ENCODE measurements at regions not wholly inside any gene's neighbourhood (a gene's known extent, or its start where the extent isn't known, plus 50 kb on each side); places are given as distances from the start of the nearest gene placed in this dataset.

GRCh38 chr17:71331754-71332325 lies 789.0 kb upstream of the SOX9 start:
- TF ChIP-seq CTCF (conservative IDR thresholded peaks at IDR 0.05; ENCODE audit: low read depth in 2 of 2), result no peak
- TF ChIP-seq, protein P1, sequence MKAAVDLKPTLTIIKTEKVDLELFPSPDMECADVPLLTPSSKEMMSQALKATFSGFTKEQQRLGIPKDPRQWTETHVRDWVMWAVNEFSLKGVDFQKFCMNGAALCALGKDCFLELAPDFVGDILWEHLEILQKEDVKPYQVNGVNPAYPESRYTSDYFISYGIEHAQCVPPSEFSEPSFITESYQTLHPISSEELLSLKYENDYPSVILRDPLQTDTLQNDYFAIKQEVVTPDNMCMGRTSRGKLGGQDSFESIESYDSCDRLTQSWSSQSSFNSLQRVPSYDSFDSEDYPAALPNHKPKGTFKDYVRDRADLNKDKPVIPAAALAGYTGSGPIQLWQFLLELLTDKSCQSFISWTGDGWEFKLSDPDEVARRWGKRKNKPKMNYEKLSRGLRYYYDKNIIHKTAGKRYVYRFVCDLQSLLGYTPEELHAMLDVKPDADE (IDR thresholded peaks at IDR 0.05), result no peak
- TF ChIP-seq POLR2AphosphoS5 (IDR thresholded peaks at IDR 0.05; ENCODE audit: low read depth), result no peak
- TF ChIP-seq EZH2phosphoT487 (IDR thresholded peaks at IDR 0.05; ENCODE audit: unreplicated experiment), result no peak
- TF ChIP-seq, protein P2, sequence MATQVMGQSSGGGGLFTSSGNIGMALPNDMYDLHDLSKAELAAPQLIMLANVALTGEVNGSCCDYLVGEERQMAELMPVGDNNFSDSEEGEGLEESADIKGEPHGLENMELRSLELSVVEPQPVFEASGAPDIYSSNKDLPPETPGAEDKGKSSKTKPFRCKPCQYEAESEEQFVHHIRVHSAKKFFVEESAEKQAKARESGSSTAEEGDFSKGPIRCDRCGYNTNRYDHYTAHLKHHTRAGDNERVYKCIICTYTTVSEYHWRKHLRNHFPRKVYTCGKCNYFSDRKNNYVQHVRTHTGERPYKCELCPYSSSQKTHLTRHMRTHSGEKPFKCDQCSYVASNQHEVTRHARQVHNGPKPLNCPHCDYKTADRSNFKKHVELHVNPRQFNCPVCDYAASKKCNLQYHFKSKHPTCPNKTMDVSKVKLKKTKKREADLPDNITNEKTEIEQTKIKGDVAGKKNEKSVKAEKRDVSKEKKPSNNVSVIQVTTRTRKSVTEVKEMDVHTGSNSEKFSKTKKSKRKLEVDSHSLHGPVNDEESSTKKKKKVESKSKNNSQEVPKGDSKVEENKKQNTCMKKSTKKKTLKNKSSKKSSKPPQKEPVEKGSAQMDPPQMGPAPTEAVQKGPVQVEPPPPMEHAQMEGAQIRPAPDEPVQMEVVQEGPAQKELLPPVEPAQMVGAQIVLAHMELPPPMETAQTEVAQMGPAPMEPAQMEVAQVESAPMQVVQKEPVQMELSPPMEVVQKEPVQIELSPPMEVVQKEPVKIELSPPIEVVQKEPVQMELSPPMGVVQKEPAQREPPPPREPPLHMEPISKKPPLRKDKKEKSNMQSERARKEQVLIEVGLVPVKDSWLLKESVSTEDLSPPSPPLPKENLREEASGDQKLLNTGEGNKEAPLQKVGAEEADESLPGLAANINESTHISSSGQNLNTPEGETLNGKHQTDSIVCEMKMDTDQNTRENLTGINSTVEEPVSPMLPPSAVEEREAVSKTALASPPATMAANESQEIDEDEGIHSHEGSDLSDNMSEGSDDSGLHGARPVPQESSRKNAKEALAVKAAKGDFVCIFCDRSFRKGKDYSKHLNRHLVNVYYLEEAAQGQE (IDR thresholded peaks at IDR 0.05; ENCODE audit: unreplicated experiment), result no peak
- no peak for TF ChIP-seq EZH2 (IDR thresholded peaks at IDR 0.05; ENCODE audit: low read depth, unreplicated experiment)
- TF ChIP-seq NANOG (IDR thresholded peaks at IDR 0.05; ENCODE audit: borderline replicate concordance), result no peak
- no peak for TF ChIP-seq STAT1 (IDR thresholded peaks at IDR 0.05; ENCODE audit: unreplicated experiment)
- TF ChIP-seq CREB1 (CRISPR knock-in tag; IDR thresholded peaks at IDR 0.05; ENCODE audit: low read depth), result no peak
- no peak for TF ChIP-seq JUNB (IDR thresholded peaks at IDR 0.05; ENCODE audit: unreplicated experiment)
- TF ChIP-seq ZNF331 (CRISPR knock-in tag; IDR thresholded peaks at IDR 0.05; ENCODE audit: low read depth), result no peak
- TF ChIP-seq ZNF114 (CRISPR knock-in tag; IDR thresholded peaks at IDR 0.05), result no peak
- TF ChIP-seq, protein P3, sequence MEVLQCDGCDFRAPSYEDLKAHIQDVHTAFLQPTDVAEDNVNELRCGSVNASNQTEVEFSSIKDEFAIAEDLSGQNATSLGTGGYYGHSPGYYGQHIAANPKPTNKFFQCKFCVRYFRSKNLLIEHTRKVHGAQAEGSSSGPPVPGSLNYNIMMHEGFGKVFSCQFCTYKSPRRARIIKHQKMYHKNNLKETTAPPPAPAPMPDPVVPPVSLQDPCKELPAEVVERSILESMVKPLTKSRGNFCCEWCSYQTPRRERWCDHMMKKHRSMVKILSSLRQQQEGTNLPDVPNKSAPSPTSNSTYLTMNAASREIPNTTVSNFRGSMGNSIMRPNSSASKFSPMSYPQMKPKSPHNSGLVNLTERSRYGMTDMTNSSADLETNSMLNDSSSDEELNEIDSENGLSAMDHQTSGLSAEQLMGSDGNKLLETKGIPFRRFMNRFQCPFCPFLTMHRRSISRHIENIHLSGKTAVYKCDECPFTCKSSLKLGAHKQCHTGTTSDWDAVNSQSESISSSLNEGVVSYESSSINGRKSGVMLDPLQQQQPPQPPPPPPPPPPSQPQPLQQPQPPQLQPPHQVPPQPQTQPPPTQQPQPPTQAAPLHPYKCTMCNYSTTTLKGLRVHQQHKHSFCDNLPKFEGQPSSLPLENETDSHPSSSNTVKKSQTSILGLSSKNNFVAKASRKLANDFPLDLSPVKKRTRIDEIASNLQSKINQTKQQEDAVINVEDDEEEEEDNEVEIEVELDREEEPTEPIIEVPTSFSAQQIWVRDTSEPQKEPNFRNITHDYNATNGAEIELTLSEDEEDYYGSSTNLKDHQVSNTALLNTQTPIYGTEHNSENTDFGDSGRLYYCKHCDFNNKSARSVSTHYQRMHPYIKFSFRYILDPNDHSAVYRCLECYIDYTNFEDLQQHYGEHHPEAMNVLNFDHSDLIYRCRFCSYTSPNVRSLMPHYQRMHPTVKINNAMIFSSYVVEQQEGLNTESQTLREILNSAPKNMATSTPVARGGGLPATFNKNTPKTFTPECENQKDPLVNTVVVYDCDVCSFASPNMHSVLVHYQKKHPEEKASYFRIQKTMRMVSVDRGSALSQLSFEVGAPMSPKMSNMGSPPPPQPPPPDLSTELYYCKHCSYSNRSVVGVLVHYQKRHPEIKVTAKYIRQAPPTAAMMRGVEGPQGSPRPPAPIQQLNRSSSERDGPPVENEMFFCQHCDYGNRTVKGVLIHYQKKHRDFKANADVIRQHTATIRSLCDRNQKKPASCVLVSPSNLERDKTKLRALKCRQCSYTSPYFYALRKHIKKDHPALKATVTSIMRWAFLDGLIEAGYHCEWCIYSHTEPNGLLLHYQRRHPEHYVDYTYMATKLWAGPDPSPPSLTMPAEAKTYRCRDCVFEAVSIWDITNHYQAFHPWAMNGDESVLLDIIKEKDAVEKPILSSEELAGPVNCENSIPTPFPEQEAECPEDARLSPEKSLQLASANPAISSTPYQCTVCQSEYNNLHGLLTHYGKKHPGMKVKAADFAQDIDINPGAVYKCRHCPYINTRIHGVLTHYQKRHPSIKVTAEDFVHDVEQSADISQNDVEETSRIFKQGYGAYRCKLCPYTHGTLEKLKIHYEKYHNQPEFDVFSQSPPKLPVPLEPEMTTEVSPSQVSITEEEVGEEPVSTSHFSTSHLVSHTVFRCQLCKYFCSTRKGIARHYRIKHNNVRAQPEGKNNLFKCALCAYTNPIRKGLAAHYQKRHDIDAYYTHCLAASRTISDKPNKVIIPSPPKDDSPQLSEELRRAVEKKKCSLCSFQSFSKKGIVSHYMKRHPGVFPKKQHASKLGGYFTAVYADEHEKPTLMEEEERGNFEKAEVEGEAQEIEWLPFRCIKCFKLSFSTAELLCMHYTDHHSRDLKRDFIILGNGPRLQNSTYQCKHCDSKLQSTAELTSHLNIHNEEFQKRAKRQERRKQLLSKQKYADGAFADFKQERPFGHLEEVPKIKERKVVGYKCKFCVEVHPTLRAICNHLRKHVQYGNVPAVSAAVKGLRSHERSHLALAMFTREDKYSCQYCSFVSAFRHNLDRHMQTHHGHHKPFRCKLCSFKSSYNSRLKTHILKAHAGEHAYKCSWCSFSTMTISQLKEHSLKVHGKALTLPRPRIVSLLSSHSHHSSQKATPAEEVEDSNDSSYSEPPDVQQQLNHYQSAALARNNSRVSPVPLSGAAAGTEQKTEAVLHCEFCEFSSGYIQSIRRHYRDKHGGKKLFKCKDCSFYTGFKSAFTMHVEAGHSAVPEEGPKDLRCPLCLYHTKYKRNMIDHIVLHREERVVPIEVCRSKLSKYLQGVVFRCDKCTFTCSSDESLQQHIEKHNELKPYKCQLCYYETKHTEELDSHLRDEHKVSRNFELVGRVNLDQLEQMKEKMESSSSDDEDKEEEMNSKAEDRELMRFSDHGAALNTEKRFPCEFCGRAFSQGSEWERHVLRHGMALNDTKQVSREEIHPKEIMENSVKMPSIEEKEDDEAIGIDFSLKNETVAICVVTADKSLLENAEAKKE (CRISPR knock-in tag; IDR thresholded peaks at IDR 0.05), result no peak

All from GM23338 (cell line).